ENCODE measurements at regions not wholly inside any gene's neighbourhood (a gene's known extent, or its start where the extent isn't known, plus 50 kb on each side); places are given as distances from the start of the nearest gene placed in this dataset.

GRCh38 chr17:33352526-33352925 lies 59.4 kb upstream of the ASIC2 start:
- DNase-seq = no peak

GRCh38 chr17:33356266-33356665 lies 63.2 kb upstream of the ASIC2 start:
- DNase-seq = no peak

GRCh38 chr17:33363475-33363874 lies 70.4 kb upstream of the ASIC2 start:
- no peak for DNase-seq

GRCh38 chr17:33366960-33367359 lies 73.9 kb upstream of the ASIC2 start:
- DNase-seq = no peak

- no peak for DNase-seq
Measured at GRCh38 chr17:33369149-33369548, 76.1 kb upstream of the ASIC2 start.

GRCh38 chr17:33369876-33370275 lies 76.8 kb upstream of the ASIC2 start:
- DNase-seq = no peak

- DNase-seq = no peak
Measured at GRCh38 chr17:33370401-33370800, 77.3 kb upstream of the ASIC2 start.

- DNase-seq = no peak
Measured at GRCh38 chr17:33371377-33371776, 78.3 kb upstream of the ASIC2 start.

GRCh38 chr17:33373273-33373672 lies 80.2 kb upstream of the ASIC2 start:
- DNase-seq = no peak

GRCh38 chr17:33375103-33375502 lies 82.0 kb upstream of the ASIC2 start:
- DNase-seq = no peak

- no peak for DNase-seq
Measured at GRCh38 chr17:33375783-33376182, 82.7 kb upstream of the ASIC2 start.

GRCh38 chr17:33377837-33378595 lies 84.9 kb upstream of the ASIC2 start:
- no peak for DNase-seq

- no peak for DNase-seq
Measured at GRCh38 chr17:33381201-33381600, 88.1 kb upstream of the ASIC2 start.

- no peak for DNase-seq
Measured at GRCh38 chr17:33383488-33384023, 90.5 kb upstream of the ASIC2 start.

- no peak for DNase-seq
Measured at GRCh38 chr17:33385133-33385532, 92.0 kb upstream of the ASIC2 start.

GRCh38 chr17:33385713-33386112 lies 92.6 kb upstream of the ASIC2 start:
- DNase-seq = no peak

GRCh38 chr17:33387406-33387805 lies 94.3 kb upstream of the ASIC2 start:
- DNase-seq = no peak

- DNase-seq = no peak
Measured at GRCh38 chr17:33389504-33390135, 96.5 kb upstream of the ASIC2 start.

- no peak for DNase-seq
Measured at GRCh38 chr17:33390479-33391176, 97.5 kb upstream of the ASIC2 start.

GRCh38 chr17:33396818-33397217 lies 103.7 kb upstream of the ASIC2 start:
- DNase-seq = no peak

- DNase-seq = no peak
Measured at GRCh38 chr17:33398386-33398785, 105.3 kb upstream of the ASIC2 start.

GRCh38 chr17:33401249-33401648 lies 108.2 kb upstream of the ASIC2 start:
- DNase-seq = no peak

GRCh38 chr17:33403194-33403593 lies 110.1 kb upstream of the ASIC2 start:
- DNase-seq = no peak

Data from activated CD4-positive, alpha-beta T cell treated with anti-CD3 and anti-CD28 coated beads, Interleukin-10, Interleukin-2, amounts not matched to agents 100 ng/mL and 50 ng/mL, durations not matched to agents 16 hours and 8 hours (primary cell).